ENCODE measurements at regions not wholly inside any gene's neighbourhood (a gene's known extent, or its start where the extent isn't known, plus 50 kb on each side); places are given as distances from the start of the nearest gene placed in this dataset.

DNA sequence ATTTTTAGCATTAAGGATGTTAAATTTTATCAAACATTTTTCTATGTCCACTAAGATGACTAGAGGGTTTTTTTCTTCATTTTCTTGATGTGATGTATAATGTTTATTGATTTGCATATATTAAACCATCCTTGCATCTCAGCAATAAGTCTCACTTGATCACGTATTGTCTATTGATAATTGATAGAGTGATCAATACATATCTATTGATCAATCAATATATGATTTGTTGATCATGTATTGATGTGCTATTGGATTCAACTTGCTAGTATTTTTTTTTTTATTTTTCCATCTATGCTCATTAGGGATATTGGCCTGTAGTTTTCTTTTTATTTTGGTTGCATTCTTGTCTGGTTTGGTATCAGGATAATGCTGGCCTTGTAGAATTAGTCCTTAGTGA lies 2202.0 kb downstream of the PCDH9 start:
- TF ChIP-seq, protein P1, sequence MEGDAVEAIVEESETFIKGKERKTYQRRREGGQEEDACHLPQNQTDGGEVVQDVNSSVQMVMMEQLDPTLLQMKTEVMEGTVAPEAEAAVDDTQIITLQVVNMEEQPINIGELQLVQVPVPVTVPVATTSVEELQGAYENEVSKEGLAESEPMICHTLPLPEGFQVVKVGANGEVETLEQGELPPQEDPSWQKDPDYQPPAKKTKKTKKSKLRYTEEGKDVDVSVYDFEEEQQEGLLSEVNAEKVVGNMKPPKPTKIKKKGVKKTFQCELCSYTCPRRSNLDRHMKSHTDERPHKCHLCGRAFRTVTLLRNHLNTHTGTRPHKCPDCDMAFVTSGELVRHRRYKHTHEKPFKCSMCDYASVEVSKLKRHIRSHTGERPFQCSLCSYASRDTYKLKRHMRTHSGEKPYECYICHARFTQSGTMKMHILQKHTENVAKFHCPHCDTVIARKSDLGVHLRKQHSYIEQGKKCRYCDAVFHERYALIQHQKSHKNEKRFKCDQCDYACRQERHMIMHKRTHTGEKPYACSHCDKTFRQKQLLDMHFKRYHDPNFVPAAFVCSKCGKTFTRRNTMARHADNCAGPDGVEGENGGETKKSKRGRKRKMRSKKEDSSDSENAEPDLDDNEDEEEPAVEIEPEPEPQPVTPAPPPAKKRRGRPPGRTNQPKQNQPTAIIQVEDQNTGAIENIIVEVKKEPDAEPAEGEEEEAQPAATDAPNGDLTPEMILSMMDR (IDR thresholded peaks at IDR 0.05): no peak
- TF ChIP-seq POLR2A (IDR thresholded peaks at IDR 0.05): no peak
- TF ChIP-seq EP300 (IDR thresholded peaks at IDR 0.05): no peak
